22Rv1 (cell line): ENCODE measurements at regions not wholly inside any gene's neighbourhood (a gene's known extent, or its start where the extent isn't known, plus 50 kb on each side); places are given as distances from the start of the nearest gene placed in this dataset.

ENCODE experiments used
- H3K27ac ChIP-seq: fragments of 450-650 bp; 2 replicates; pipeline ENCODE4 v1.5.1; 2017
- CTCF ChIP-seq: fragments of 450-650 bp; IDR thresholded peaks from 2 replicates; pipeline ENCODE4 v1.5.1; 2017; ENCODE audit warnings: mild to moderate bottlenecking
- ZFX ChIP-seq: fragments of 450-650 bp; IDR thresholded peaks from 2 replicates; pipeline ENCODE4 v1.6.1; 2017; ENCODE audit warnings: antibody characterized with exemption, borderline replicate concordance

- TF ChIP-seq ZFX, result no peak
- TF ChIP-seq CTCF, result no peak
- no peak overlapping the region for H3K27ac ChIP-seq
Measured at GRCh38 chr7:93039282-93039681, 78.5 kb downstream of the SAMD9 start.

GRCh38 chr7:93036807-93037206 is 81.0 kb downstream of the SAMD9 start:
- H3K27ac ChIP-seq, result no peak overlapping the region
- no peak for TF ChIP-seq CTCF
- TF ChIP-seq ZFX, result no peak

- no peak for TF ChIP-seq CTCF
- TF ChIP-seq ZFX, result no peak
- no peak overlapping the region for H3K27ac ChIP-seq
Measured at GRCh38 chr7:93036149-93036640, 81.6 kb downstream of the SAMD9 start.

GRCh38 chr7:93031795-93032194 is 86.0 kb downstream of the SAMD9 start:
- TF ChIP-seq ZFX (no peak), CTCF (no peak)
- H3K27ac ChIP-seq, result no peak overlapping the region

GRCh38 chr7:93030605-93031225 is 87.1 kb downstream of the SAMD9 start:
- H3K27ac ChIP-seq, result no peak overlapping the region
- no peak for TF ChIP-seq CTCF
- no peak for TF ChIP-seq ZFX

GRCh38 chr7:93029056-93029455 is 88.7 kb downstream of the SAMD9 start:
- TF ChIP-seq ZFX, result no peak
- no peak for TF ChIP-seq CTCF
- H3K27ac ChIP-seq, result no peak overlapping the region

- no peak overlapping the region for H3K27ac ChIP-seq
- TF ChIP-seq ZFX (no peak), CTCF (no peak)
Measured at GRCh38 chr7:93028610-93029009, 89.2 kb downstream of the SAMD9 start.
